Gastroesophageal sphincter (tissue), 4 donors: ENCODE measurements at regions not wholly inside any gene's neighbourhood (a gene's known extent, or its start where the extent isn't known, plus 50 kb on each side); places are given as distances from the start of the nearest gene placed in this dataset.

ENCODE experiments used
- ATAC-seq: fragments of 150-250 bp; one replicate; pipeline ENCODE4 v1.9.1; 2016; ENCODE audit warnings: mild to moderate bottlenecking, moderate library complexity
- H3K27ac ChIP-seq, 4 donors: fragments of 200-600 bp; sonication (generic) in 3 of 4; 1 replicate in 3 of 4; 2 replicates in 1 of 4; pipeline ENCODE4 v1.5.1; 2016 to 2019
- H3K27me3 ChIP-seq: fragments of 200-600 bp; sonication (generic); one replicate; pipeline ENCODE4 v1.5.1; 2019
- H3K36me3 ChIP-seq, 2 donors: fragments of 200-600 bp; sonication (generic); one replicate each; pipeline ENCODE4 v1.5.1; 2019; ENCODE audit warnings: control low read depth in 1 of 2
- H3K4me1 ChIP-seq, 3 donors: fragments of 200-600 bp; sonication (generic); 1 replicate in 2 of 3; 2 replicates in 1 of 3; pipeline ENCODE4 v1.5.1; 2016 to 2019; ENCODE audit warnings: control low read depth in 2 of 3
- H3K4me3 ChIP-seq, 2 donors: fragments of 200-600 bp; sonication (generic); one replicate each; pipeline ENCODE4 v1.5.1; 2019; ENCODE audit warnings: mild to moderate bottlenecking in 1 of 2, moderate library complexity in 1 of 2
- H3K9me3 ChIP-seq, 3 donors: fragments of 200-600 bp; sonication (generic); one replicate each; pipeline ENCODE4 v1.5.1; 2017 to 2019; ENCODE audit warnings: control low read depth in 2 of 3
- CTCF ChIP-seq, 4 experiments: fragments of 200-600 bp in 2 of 4; fragments of 450-650 bp in 2 of 4; sonication (generic) in 1 of 4; IDR thresholded peaks; one replicate each; pipeline ENCODE4 v1.5.1; 2017 to 2019; ENCODE audit warnings: antibody characterized with exemption in 4 of 4, mild to moderate bottlenecking in 2 of 4, moderate library complexity in 2 of 4
- POLR2A ChIP-seq, 2 donors: fragments of 450-650 bp; IDR thresholded peaks; one replicate each; pipeline ENCODE4 v1.6.1; 2017; ENCODE audit warnings: antibody characterized with exemption in 2 of 2, mild to moderate bottlenecking in 2 of 2, moderate library complexity in 1 of 2
- WGBS, 2 donors: methylation state at CpG; one replicate each; pipeline ENCODE4 v1.1.5; 2018; ENCODE audit warnings: low coverage in 1 of 2; 5-methylcytosine and 5-hydroxymethylcytosine counted together
- small RNA-seq, 4 donors: library from RNA; depleted of rRNA; stranded (forward); fragments of <200 nt; gene quantifications; one replicate each; pipeline ENCODE3, GENCODE V24; 2016

- H3K36me3 ChIP-seq: no peaks in the 10 kb centered on the region
- no peaks in the 10 kb centered on the region for H3K9me3 ChIP-seq
- H3K4me1 ChIP-seq: no peaks in the 10 kb centered on the region
- H3K4me3 ChIP-seq: no peak overlapping the region
- no peak for ATAC-seq
- WGBS, 2 donors: 77% methylated on average over 7 of the region's 8 CpGs; no CpG with 5 or more reads in 1 of the 2 donors
- TF ChIP-seq CTCF (IDR thresholded peaks at IDR 0.05) (no peak), POLR2A (IDR thresholded peaks at IDR 0.05) (no peak)
- H3K27me3 ChIP-seq: peaks cover 24% of the 10 kb centered on the region
- H3K27ac ChIP-seq: no peak overlapping the region
Observed at GRCh38 chr21:32975811-32976431, 49.8 kb upstream of the OLIG2 start.

Small RNA genes in the stretch of these regions (small RNA-seq; reads per million reads assigned to genes)
- 0 reads per million in 4 donors for gene RF00156
